ENCODE measurements at regions not wholly inside any gene's neighbourhood (a gene's known extent, or its start where the extent isn't known, plus 50 kb on each side); places are given as distances from the start of the nearest gene placed in this dataset.

DNA sequence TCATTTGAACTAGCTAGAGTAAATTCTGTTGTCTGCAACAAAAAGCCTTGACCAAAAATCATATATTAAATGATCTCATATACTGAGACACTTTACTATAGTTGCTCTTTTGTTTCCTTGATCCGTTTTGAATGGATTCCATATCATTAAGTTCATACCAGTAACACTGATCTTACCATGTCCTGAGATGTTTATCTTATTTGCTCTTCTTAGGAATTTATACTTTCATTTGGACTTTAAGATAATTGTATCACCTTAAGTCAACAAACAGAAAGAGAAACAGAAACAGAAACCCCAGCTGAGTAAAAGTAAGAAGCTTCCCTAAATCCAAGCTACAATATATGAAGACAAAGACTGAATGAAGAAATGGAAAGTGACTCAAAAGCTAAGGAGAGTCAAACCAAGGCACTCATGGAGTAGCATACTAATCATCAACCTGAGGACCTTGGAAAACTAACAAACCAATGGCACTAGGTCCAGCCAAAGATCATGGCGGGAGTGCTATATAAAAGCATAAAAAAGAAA, 106.5 kb upstream of the COX10 start:
- H3K4me1 ChIP-seq (replicated peaks in 1 of 4; ENCODE audit: control insufficient read depth in 3 of 4, insufficient read depth in 4 of 4, low read length in 3 of 4): no peaks in the 10 kb centered on the region
- no peak overlapping the region for H3K18ac ChIP-seq (ENCODE audit: extremely low read depth, low read length)
- DNase-seq (ENCODE audit: low read depth in 1 of 2, low spot score in 2 of 2): no peak
- H4K8ac ChIP-seq (ENCODE audit: extremely low read depth, insufficient read depth, low read length): no peak overlapping the region
- 91% methylated on average over 2 of the region's 2 CpGs; no CpG with 5 or more reads in 1 of the 2 experiments for WGBS, 2 experiments (ENCODE audit: extremely low coverage in 1 of 2, insufficient coverage in 1 of 2, insufficient read length in 1 of 2, insufficient replicate concordance in 2 of 2, low coverage in 1 of 2, low lambda C conversion rate in 2 of 2, missing lambda C conversion rate in 1 of 2)
- no peak overlapping the region for H3K23ac ChIP-seq (ENCODE audit: insufficient read length)
- no peaks in the 10 kb centered on the region for H3K36me3 ChIP-seq (ENCODE audit: control insufficient read depth in 2 of 4, insufficient read depth in 4 of 4, low read length in 3 of 4)
- no peak overlapping the region for H3K9ac ChIP-seq (replicated peaks in 1 of 4; ENCODE audit: extremely low read depth in 1 of 4, low read depth in 3 of 4, low read length in 3 of 4)
- no peak overlapping the region for H2BK120ac ChIP-seq (replicated peaks; ENCODE audit: low read depth, low read length)
- FAIRE-seq: no peak
- H3K4me2 ChIP-seq (ENCODE audit: insufficient read depth in 1 of 2, low read depth in 2 of 2, low read length in 2 of 2): no peak overlapping the region
- no peak overlapping the region for H3K14ac ChIP-seq (ENCODE audit: insufficient read length)
- TF ChIP-seq GTF2F1 (IDR thresholded peaks at IDR 0.05; ENCODE audit: borderline replicate concordance, low read depth, low read length) (no peak), EP300 (IDR thresholded peaks at IDR 0.05; ENCODE audit: borderline replicate concordance in 1 of 2, low read depth in 2 of 2, low read length in 2 of 2) (no peak), SP2 (IDR thresholded peaks at IDR 0.05; ENCODE audit: low read length) (no peak), RFX5 (IDR thresholded peaks at IDR 0.05; ENCODE audit: borderline replicate concordance, low read depth, low read length) (no peak), KDM5A (IDR thresholded peaks at IDR 0.05; ENCODE audit: low read length) (no peak), CHD2 (IDR thresholded peaks at IDR 0.05; ENCODE audit: low read length) (no peak), SAP30 (IDR thresholded peaks at IDR 0.05; ENCODE audit: insufficient read depth, insufficient replicate concordance, low read length) (no peak)
- ChIA-PET POLR2A (ENCODE audit: partially characterized antibody) (no interaction called here), CTCF (ENCODE audit: partially characterized antibody) (no interaction called here)
- H3K27ac ChIP-seq (ENCODE audit: low read depth, low read length): no peak overlapping the region
- no peaks in the 10 kb centered on the region for H3K9me3 ChIP-seq (ENCODE audit: insufficient read depth in 2 of 2, low read depth in 1 of 2, low read length in 1 of 2)
- H2AFZ ChIP-seq (ENCODE audit: low read length): no peak overlapping the region
- no peak overlapping the region for H2BK20ac ChIP-seq (ENCODE audit: low read length)
- H2AK5ac ChIP-seq (ENCODE audit: low read depth, low read length): no peak overlapping the region
- H3K79me1 ChIP-seq (ENCODE audit: low read depth, low read length): no peaks in the 10 kb centered on the region
- H3K79me2 ChIP-seq (ENCODE audit: control insufficient read depth in 1 of 2, insufficient read depth in 2 of 2, low read length in 2 of 2): no peaks in the 10 kb centered on the region
- no peak overlapping the region for H3K4me3 ChIP-seq (ENCODE audit: extremely low read depth in 1 of 4, insufficient read depth in 2 of 4, low read depth in 3 of 4, low read length in 4 of 4)
- H2BK5ac ChIP-seq (ENCODE audit: low read depth, low read length): no peak overlapping the region
- H2BK15ac ChIP-seq (ENCODE audit: low read length): no peak overlapping the region
- H3K4ac ChIP-seq (replicated peaks; ENCODE audit: insufficient read length, low read depth, low read length): no peak overlapping the region
- no peak overlapping the region for H4K5ac ChIP-seq (ENCODE audit: insufficient read length, low read depth, low read length)
- H3K23me2 ChIP-seq (ENCODE audit: low read depth, low read length): no peaks in the 10 kb centered on the region
- no peak overlapping the region for H4K91ac ChIP-seq (replicated peaks; ENCODE audit: insufficient read length, low read length)
- no peaks in the 10 kb centered on the region for H3K27me3 ChIP-seq (replicated peaks in 1 of 4; ENCODE audit: control insufficient read depth in 3 of 4, extremely low read depth in 1 of 4, insufficient read depth in 3 of 4, low read length in 3 of 4)
- H2BK12ac ChIP-seq (ENCODE audit: low read depth, low read length): no peak overlapping the region
- H4K20me1 ChIP-seq (replicated peaks in 1 of 2; ENCODE audit: control insufficient read depth in 1 of 2, insufficient read depth in 2 of 2, low read length in 2 of 2): no peaks in the 10 kb centered on the region
- H3K56ac ChIP-seq (replicated peaks; ENCODE audit: insufficient read length, low read depth, low read length): no peak overlapping the region

All from H1 (cell line).